Tibial artery (tissue), 4 donors: ENCODE measurements at regions not wholly inside any gene's neighbourhood (a gene's known extent, or its start where the extent isn't known, plus 50 kb on each side); places are given as distances from the start of the nearest gene placed in this dataset.

Experiments
- DNase-seq, 2 donors: peaks; one replicate each; pipeline ENCODE4 v3.0.0-alpha.2; 2019
- H3K27ac ChIP-seq, 2 donors: fragments of 200-600 bp; sonication (generic) in 1 of 2; 1 replicate in 1 of 2; 2 replicates in 1 of 2; pipeline ENCODE4 v1.5.1; 2018 to 2019; ENCODE audit warnings: mild to moderate bottlenecking in 1 of 2
- H3K27me3 ChIP-seq, 2 donors: fragments of 200-600 bp; sonication (generic) in 1 of 2; one replicate each; pipeline versions ENCODE4 v1.5.1 to v1.6.0; 2016 to 2019
- H3K36me3 ChIP-seq, 3 donors: fragments of 200-600 bp; sonication (generic) in 2 of 3; one replicate each; pipeline ENCODE4 v1.5.1; 2016 to 2019; ENCODE audit warnings: mild to moderate bottlenecking in 2 of 3
- H3K4me1 ChIP-seq, 4 donors: fragments of 200-600 bp; sonication (generic) in 2 of 4; 1 replicate in 3 of 4; 2 replicates in 1 of 4; pipeline ENCODE4 v1.5.1; 2016 to 2019
- H3K4me3 ChIP-seq, 2 donors: fragments of 200-600 bp; sonication (generic) in 1 of 2; 1 replicate in 1 of 2; 2 replicates in 1 of 2; pipeline ENCODE4 v1.5.1; 2018 to 2019; ENCODE audit warnings: mild to moderate bottlenecking in 2 of 2
- H3K9me3 ChIP-seq, 3 donors: fragments of 200-600 bp; sonication (generic) in 1 of 3; one replicate each; pipeline ENCODE4 v1.5.1; 2016 to 2019
- intact Hi-C: fragments of 100-400 bp; cut with DNase I; formaldehyde crosslinking; loops from one replicate; pipeline ENCODE4 v1.15.0; 2023; ENCODE audit warnings: low total_unique reads
- TF ChIP-seq, protein P1 (sequence below), 2 experiments: fragments of 200-600 bp in 1 of 2; fragments of 450-650 bp in 1 of 2; IDR thresholded peaks; one replicate each; pipeline ENCODE4 v1.5.1; 2017 to 2019; ENCODE audit warnings: antibody characterized with exemption in 2 of 2, mild to moderate bottlenecking in 1 of 2, moderate library complexity in 1 of 2

DNA sequence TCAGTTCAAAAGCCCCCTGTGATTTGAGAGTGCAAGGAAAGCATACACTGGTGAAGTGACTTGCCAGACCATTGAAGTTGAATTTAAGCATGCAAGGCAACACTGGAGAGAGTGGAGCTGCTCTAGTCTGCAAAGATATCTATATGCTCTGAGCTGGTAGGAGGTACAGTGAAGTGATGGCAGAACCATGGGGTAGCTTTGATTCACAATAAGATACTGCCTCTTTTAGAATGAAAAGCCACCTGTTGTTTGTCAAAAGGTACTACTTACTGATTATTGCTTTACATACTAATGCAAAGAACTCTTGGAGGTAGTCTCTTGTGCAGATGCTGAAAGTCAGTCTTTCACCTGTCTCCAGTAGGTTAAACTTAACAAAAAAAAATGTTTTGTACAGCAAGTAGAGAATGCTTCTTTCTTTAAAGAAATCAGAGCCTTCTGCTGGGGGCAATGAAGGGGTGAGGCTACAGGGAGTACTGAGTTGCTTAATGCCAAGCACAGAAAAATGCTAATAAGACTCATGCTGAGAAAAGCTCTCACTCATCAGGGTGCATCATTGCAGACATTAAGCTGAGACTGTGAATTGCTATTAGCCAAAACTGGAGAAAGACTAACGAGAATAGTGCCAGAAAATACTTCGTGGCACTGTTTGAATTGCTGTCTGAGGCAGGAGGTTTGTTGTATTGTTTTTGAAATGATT is 1150.5 kb upstream of the TMPRSS15 start:
- DNase-seq: no peak
- no peaks in the 10 kb centered on the region for H3K9me3 ChIP-seq
- TF ChIP-seq, protein P1, sequence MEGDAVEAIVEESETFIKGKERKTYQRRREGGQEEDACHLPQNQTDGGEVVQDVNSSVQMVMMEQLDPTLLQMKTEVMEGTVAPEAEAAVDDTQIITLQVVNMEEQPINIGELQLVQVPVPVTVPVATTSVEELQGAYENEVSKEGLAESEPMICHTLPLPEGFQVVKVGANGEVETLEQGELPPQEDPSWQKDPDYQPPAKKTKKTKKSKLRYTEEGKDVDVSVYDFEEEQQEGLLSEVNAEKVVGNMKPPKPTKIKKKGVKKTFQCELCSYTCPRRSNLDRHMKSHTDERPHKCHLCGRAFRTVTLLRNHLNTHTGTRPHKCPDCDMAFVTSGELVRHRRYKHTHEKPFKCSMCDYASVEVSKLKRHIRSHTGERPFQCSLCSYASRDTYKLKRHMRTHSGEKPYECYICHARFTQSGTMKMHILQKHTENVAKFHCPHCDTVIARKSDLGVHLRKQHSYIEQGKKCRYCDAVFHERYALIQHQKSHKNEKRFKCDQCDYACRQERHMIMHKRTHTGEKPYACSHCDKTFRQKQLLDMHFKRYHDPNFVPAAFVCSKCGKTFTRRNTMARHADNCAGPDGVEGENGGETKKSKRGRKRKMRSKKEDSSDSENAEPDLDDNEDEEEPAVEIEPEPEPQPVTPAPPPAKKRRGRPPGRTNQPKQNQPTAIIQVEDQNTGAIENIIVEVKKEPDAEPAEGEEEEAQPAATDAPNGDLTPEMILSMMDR (IDR thresholded peaks at IDR 0.05): no peak
- no peaks in the 10 kb centered on the region for H3K27me3 ChIP-seq
- intact Hi-C loops: no loop called here
- H3K4me3 ChIP-seq: no peak overlapping the region
- H3K27ac ChIP-seq: no peak overlapping the region
- no peaks in the 10 kb centered on the region for H3K36me3 ChIP-seq
- no peaks in the 10 kb centered on the region for H3K4me1 ChIP-seq

DNA sequence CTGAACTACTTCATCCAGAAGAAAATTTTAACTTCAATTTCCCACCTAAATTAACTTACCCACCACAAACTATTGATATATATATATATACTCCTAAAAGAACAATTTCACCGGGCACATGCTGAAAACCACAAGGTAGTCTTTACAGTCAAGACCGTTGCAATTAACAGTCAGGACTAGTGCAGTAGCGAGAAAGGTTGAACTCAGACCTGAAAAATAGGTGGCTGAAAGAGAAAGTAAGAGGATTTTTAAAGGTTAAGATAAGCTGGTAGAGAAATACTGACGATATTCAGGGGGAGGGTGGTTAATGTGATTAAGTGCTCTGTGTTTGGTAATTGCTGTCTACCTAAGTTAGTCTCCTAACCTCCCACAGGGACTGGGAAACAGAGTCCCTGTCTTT is 1153.5 kb upstream of the TMPRSS15 start:
- Histone ChIP-seq H3K27ac (no peak overlapping the region), H3K27me3 (no peaks in the 10 kb centered on the region), H3K4me1 (no peaks in the 10 kb centered on the region), H3K9me3 (no peaks in the 10 kb centered on the region), H3K36me3 (no peaks in the 10 kb centered on the region), H3K4me3 (no peak overlapping the region)
- TF ChIP-seq, protein P1 (IDR thresholded peaks at IDR 0.05): no peak
- no peak for DNase-seq
- intact Hi-C loops: no loop called here

DNA sequence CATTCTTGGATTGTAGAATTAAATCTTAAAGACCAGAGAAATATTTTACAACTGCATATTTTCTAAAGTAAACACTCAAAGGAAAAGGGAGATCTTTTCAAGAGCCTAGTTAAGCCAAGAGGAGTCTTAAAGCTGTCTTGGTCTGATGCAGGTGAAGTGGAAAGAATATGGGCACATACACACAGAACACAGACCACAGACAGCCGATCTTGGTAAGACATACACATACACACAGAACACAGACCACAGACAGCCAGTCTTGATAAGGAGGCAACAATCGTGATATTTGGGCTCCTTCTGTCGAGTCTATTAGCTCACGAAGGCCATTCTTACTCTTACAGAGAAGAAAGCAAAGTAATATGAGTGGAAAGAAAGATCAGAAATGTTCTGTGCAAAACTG is 1153.9 kb upstream of the TMPRSS15 start:
- Histone ChIP-seq H3K36me3 (no peaks in the 10 kb centered on the region), H3K4me3 (no peak overlapping the region), H3K27me3 (no peaks in the 10 kb centered on the region), H3K9me3 (no peaks in the 10 kb centered on the region), H3K27ac (no peak overlapping the region), H3K4me1 (no peaks in the 10 kb centered on the region)
- DNase-seq: no peak
- intact Hi-C loops: no loop called here
- TF ChIP-seq, protein P1 (IDR thresholded peaks at IDR 0.05): no peak

DNA sequence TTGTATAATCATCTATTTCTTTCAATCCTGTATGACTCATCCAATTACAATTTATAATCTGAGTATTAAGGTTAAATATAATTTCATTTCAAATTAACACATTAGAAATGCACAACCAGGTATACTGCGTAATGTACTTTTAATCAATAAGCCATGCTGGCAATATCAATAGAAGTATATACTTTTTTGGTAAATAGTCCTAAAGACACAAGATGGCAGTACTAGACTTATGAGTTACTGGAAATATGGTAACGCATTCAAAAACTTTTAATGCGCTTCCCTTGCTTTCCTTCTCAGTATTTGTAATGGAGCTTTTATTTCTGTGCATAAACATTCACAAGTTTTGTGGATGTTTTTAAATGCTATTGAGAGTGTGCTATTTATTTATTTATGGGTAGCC is 1162.0 kb upstream of the TMPRSS15 start:
- TF ChIP-seq, protein P1 (IDR thresholded peaks at IDR 0.05): no peak
- no peak for DNase-seq
- intact Hi-C loops: no loop called here
- Histone ChIP-seq H3K27ac (no peak overlapping the region), H3K4me1 (no peaks in the 10 kb centered on the region), H3K9me3 (peaks cover 0 to 9% (median 0%) of the 10 kb centered on the region in 3 donors), H3K4me3 (no peak overlapping the region), H3K27me3 (no peaks in the 10 kb centered on the region), H3K36me3 (no peaks in the 10 kb centered on the region)

DNA sequence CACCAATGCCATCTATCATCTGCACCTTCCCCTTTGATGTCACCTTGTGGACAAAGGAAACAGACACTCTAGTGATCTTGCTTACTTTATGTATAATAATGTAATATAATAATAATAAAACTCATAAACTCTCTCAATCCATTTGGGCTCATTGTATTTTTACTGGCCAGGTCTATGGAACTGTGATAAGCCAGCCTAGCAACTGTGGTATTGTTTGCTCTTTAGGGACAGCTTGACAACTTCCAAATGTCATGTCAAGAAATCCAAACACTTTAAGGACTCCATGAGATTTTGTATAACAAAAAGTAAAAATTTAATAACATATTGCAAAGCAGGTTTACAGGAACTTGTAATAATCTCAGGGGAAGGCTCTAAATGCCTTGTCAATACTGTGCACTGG is 1163.4 kb upstream of the TMPRSS15 start:
- Histone ChIP-seq H3K36me3 (no peaks in the 10 kb centered on the region), H3K27me3 (no peaks in the 10 kb centered on the region), H3K4me3 (no peak overlapping the region), H3K9me3 (peaks cover 0 to 9% (median 0%) of the 10 kb centered on the region in 3 donors), H3K27ac (no peak overlapping the region), H3K4me1 (no peaks in the 10 kb centered on the region)
- no peak for DNase-seq
- TF ChIP-seq, protein P1 (IDR thresholded peaks at IDR 0.05): no peak
- intact Hi-C loops: no loop called here

DNA sequence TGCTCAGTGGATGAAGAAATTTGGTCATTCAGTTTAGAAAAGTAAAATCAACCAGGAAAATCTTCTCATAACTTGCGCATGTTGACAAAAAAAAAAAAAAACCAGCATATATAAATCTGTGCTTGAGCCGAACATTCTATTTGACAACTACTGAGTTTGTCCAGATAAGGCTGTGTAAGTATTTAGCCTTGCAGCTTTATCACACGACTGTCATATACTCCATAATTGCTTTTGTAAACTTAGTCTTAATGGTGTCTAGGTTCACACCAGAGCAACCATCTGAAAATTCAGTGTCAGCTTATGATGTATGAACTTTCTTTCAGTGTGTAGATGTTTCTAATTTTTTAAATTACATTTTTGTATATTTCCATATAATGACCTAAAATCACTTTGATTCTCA is 1173.8 kb upstream of the TMPRSS15 start:
- Histone ChIP-seq H3K4me1 (no peaks in the 10 kb centered on the region), H3K4me3 (no peak overlapping the region), H3K27me3 (no peaks in the 10 kb centered on the region), H3K36me3 (no peaks in the 10 kb centered on the region), H3K27ac (no peak overlapping the region), H3K9me3 (no peaks in the 10 kb centered on the region)
- intact Hi-C loops: no loop called here
- TF ChIP-seq, protein P1 (IDR thresholded peaks at IDR 0.05): no peak
- DNase-seq: no peak
